ENCODE measurements at regions not wholly inside any gene's neighbourhood (a gene's known extent, or its start where the extent isn't known, plus 50 kb on each side); places are given as distances from the start of the nearest gene placed in this dataset.

DNA sequence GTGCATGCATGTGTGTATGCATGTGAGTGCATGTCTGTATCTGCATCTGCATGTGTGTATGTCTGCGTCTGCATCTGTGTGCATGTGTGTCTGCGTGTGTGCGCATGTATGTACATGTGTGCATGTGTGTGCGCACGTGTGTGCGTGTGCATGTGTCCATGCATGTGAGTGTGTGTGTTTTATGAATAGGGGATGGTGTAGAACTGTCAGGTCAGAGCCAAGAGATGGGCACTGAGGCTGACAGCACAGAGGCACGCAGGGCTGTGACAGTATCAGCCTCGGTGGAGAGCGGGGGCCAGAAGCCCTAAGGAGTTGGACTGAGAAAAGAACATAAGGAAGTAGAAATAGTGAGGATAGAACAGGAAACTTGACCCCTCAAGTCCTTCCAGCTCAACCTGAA lies 494.0 kb upstream of the MYT1L start:
- TF ChIP-seq CTCF (conservative IDR thresholded peaks at IDR 0.05; ENCODE audit: low read depth, low read length), result no peak

GRCh38 chr2:2824588-2824987 lies 493.5 kb upstream of the MYT1L start:
- no peak for DNase-seq (ENCODE audit: low read depth)

More for the DNA sequence above, 494.0 kb upstream of the MYT1L start:
- DNase-seq (ENCODE audit: low read depth), result no peak
- H3K4me3 ChIP-seq (ENCODE audit: low read depth, low read length), result no peak overlapping the region

DNA sequence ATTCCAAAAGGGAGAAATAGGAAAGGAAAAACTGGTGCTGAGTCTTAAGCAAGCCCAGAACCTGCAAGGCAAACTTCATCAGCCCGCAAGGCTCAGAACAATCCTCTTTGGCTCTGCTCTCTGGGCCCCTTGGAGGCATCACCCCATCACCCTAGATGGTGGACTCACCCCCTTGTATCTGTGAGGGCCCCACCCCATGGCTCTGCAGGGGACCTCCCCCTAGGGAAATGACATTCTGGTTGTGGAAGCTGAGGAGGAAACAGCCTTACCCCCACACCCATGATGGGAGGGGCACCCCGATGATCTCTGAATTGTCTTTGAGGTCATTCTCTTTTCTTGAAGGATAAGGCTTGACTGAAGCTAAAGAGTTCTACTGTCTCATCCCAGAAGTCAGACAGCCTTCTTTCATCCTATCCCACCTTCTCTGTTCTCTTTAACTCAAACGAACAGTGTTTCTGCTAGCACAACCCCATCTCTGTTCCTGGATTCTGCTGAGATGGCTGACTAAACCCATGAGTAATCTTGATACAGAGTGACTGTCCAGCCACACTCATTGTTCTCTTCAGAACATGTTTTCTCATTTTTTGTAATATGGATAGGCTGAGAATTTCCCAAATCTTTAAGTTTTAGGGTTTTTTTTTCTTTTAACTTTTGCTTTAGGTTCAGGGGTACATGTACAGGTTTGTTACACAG lies 492.1 kb upstream of the MYT1L start:
- DNase-seq (ENCODE audit: low read depth), result no peak
- TF ChIP-seq CTCF (conservative IDR thresholded peaks at IDR 0.05; ENCODE audit: low read depth, low read length), result no peak
- H3K4me3 ChIP-seq (ENCODE audit: low read depth, low read length), result no peak overlapping the region

More at GRCh38 chr2:2824588-2824987, 493.5 kb upstream of the MYT1L start:
- TF ChIP-seq CTCF (conservative IDR thresholded peaks at IDR 0.05; ENCODE audit: low read depth, low read length), result no peak
- no peak overlapping the region for H3K4me3 ChIP-seq (ENCODE audit: low read depth, low read length)

- H3K4me3 ChIP-seq (ENCODE audit: low read depth, low read length), result no peak overlapping the region
- DNase-seq (ENCODE audit: low read depth), result no peak
- no peak for TF ChIP-seq CTCF (conservative IDR thresholded peaks at IDR 0.05; ENCODE audit: low read depth, low read length)
Observed at GRCh38 chr2:2822143-2822542, 491.1 kb upstream of the MYT1L start.

GRCh38 chr2:2812648-2813047 lies 481.6 kb upstream of the MYT1L start:
- TF ChIP-seq CTCF (conservative IDR thresholded peaks at IDR 0.05; ENCODE audit: low read depth, low read length), result no peak
- DNase-seq (ENCODE audit: low read depth), result no peak
- H3K4me3 ChIP-seq (ENCODE audit: low read depth, low read length), result no peak overlapping the region

GRCh38 chr2:2812117-2812516 lies 481.0 kb upstream of the MYT1L start:
- no peak for DNase-seq (ENCODE audit: low read depth)
- no peak for TF ChIP-seq CTCF (conservative IDR thresholded peaks at IDR 0.05; ENCODE audit: low read depth, low read length)
- H3K4me3 ChIP-seq (ENCODE audit: low read depth, low read length), result no peak overlapping the region

GRCh38 chr2:2810504-2810903 lies 479.4 kb upstream of the MYT1L start:
- no peak for DNase-seq (ENCODE audit: low read depth)
- TF ChIP-seq CTCF (conservative IDR thresholded peaks at IDR 0.05; ENCODE audit: low read depth, low read length), result no peak
- H3K4me3 ChIP-seq (ENCODE audit: low read depth, low read length), result no peak overlapping the region

All from choroid plexus epithelial cell (primary cell).